ENCODE measurements at regions not wholly inside any gene's neighbourhood (a gene's known extent, or its start where the extent isn't known, plus 50 kb on each side); places are given as distances from the start of the nearest gene placed in this dataset.

GRCh38 chr11:106384429-106384828, 307.0 kb downstream of the AASDHPPT start:
- H3K27ac ChIP-seq = no peak overlapping the region
- H3K9me3 ChIP-seq = no peaks in the 10 kb centered on the region
- DNase-seq (ENCODE audit: low spot score) = no peak
- H3K4me1 ChIP-seq (ENCODE audit: control insufficient read depth in 1 of 2, low read depth in 2 of 2) = no peaks in the 10 kb centered on the region
- no peaks in the 10 kb centered on the region for H3K27me3 ChIP-seq (replicated peaks; ENCODE audit: insufficient read depth)
- no peak for TF ChIP-seq CTCF (IDR thresholded peaks at IDR 0.05)
- no peaks in the 10 kb centered on the region for H3K36me3 ChIP-seq
- H3K4me3 ChIP-seq = no peak overlapping the region
- no peak for ATAC-seq (ENCODE audit: insufficient number of reproducible peaks, low FRiP score, low read depth)

GRCh38 chr11:106386519-106386918, 309.1 kb downstream of the AASDHPPT start:
- no peaks in the 10 kb centered on the region for H3K9me3 ChIP-seq
- no peaks in the 10 kb centered on the region for H3K4me1 ChIP-seq (ENCODE audit: control insufficient read depth in 1 of 2, low read depth in 2 of 2)
- H3K36me3 ChIP-seq = no peaks in the 10 kb centered on the region
- H3K4me3 ChIP-seq = no peak overlapping the region
- H3K27me3 ChIP-seq (replicated peaks; ENCODE audit: insufficient read depth) = no peaks in the 10 kb centered on the region
- H3K27ac ChIP-seq = no peak overlapping the region
- ATAC-seq (ENCODE audit: insufficient number of reproducible peaks, low FRiP score, low read depth) = no peak
- TF ChIP-seq CTCF (IDR thresholded peaks at IDR 0.05) = no peak
- DNase-seq (ENCODE audit: low spot score) = no peak

GRCh38 chr11:106389101-106389500, 311.6 kb downstream of the AASDHPPT start:
- Histone ChIP-seq H3K27me3 (replicated peaks; ENCODE audit: insufficient read depth) (no peaks in the 10 kb centered on the region), H3K4me3 (no peak overlapping the region), H3K4me1 (ENCODE audit: control insufficient read depth in 1 of 2, low read depth in 2 of 2) (no peaks in the 10 kb centered on the region), H3K27ac (no peak overlapping the region), H3K9me3 (no peaks in the 10 kb centered on the region), H3K36me3 (no peaks in the 10 kb centered on the region)
- TF ChIP-seq CTCF (IDR thresholded peaks at IDR 0.05) = no peak
- ATAC-seq (ENCODE audit: insufficient number of reproducible peaks, low FRiP score, low read depth) (no peak), DNase-seq (ENCODE audit: low spot score) (no peak)

GRCh38 chr11:106390078-106390477, 312.6 kb downstream of the AASDHPPT start:
- DNase-seq (ENCODE audit: low spot score) = no peak
- Histone ChIP-seq H3K4me3 (no peak overlapping the region), H3K27me3 (replicated peaks; ENCODE audit: insufficient read depth) (no peaks in the 10 kb centered on the region), H3K9me3 (no peaks in the 10 kb centered on the region), H3K27ac (no peak overlapping the region), H3K4me1 (ENCODE audit: control insufficient read depth in 1 of 2, low read depth in 2 of 2) (no peaks in the 10 kb centered on the region), H3K36me3 (no peaks in the 10 kb centered on the region)
- no peak for ATAC-seq (ENCODE audit: insufficient number of reproducible peaks, low FRiP score, low read depth)
- TF ChIP-seq CTCF (IDR thresholded peaks at IDR 0.05) = no peak

- no peaks in the 10 kb centered on the region for H3K27me3 ChIP-seq (replicated peaks; ENCODE audit: insufficient read depth)
- no peaks in the 10 kb centered on the region for H3K36me3 ChIP-seq
- H3K9me3 ChIP-seq = no peaks in the 10 kb centered on the region
- no peak for DNase-seq (ENCODE audit: low spot score)
- no peak for TF ChIP-seq CTCF (IDR thresholded peaks at IDR 0.05)
- no peak overlapping the region for H3K4me3 ChIP-seq
- H3K4me1 ChIP-seq (ENCODE audit: control insufficient read depth in 1 of 2, low read depth in 2 of 2) = no peaks in the 10 kb centered on the region
- ATAC-seq (ENCODE audit: insufficient number of reproducible peaks, low FRiP score, low read depth) = no peak
- H3K27ac ChIP-seq = no peak overlapping the region
Observed at GRCh38 chr11:106391771-106392420, 314.4 kb downstream of the AASDHPPT start.
